M059J (cell line): ENCODE measurements at regions not wholly inside any gene's neighbourhood (a gene's known extent, or its start where the extent isn't known, plus 50 kb on each side); places are given as distances from the start of the nearest gene placed in this dataset.
"Not testable (repeated sequence)": the region's sequence is repeated elsewhere in the genome, so short reads cannot be mapped to it uniquely, and the experiment has no call there.

Experiments used
- DNase-seq: peaks from one replicate; pipeline ENCODE4 v3.0.0-alpha.2; 2012; ENCODE audit warnings: low read depth

- DNase-seq = no peak
These were observed 123.2 kb downstream of the FGF18 start for GRCh38 chr5:171542525-171543140.

DNA sequence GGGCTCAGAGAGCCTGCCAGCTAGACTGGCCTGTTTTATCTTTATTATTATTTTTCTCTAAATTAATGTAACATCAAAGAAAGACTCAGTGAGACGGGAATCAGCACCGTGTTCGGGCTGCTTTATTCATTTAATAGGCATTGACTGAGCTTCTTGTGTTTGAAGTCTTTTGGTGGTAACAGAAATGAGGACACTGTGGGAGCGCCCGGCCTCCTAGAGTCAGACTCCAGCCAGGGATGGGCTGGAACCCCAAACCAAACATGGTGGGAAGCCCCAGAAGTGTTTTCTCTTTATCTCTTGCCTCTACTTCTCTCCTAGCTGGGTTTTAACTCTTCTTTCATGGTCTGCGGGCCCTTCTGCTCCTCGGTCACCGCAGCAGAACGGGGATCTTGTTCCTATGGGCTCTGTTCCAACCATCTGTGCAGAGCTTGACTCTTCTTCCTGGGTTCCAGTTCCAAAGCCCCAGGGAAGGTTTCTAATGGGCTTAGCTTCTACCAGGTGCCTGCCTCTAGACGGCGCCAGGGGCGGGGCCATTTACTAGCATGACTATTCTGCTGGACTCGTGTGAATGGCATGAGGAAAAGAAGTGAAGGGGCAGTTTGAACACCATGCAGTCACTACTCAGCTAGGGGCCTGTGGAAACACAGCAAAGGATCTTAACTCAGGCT, 123.8 kb downstream of the FGF18 start:
- DNase-seq = peak; percentile 13

GRCh38 chr5:171544913-171545765, 125.7 kb downstream of the FGF18 start:
- DNase-seq = no peak

- DNase-seq = no peak
These were observed 129.8 kb downstream of the FGF18 start for GRCh38 chr5:171549274-171549673.

- DNase-seq = not testable (repeated sequence)
These were observed 134.4 kb downstream of the FGF18 start for GRCh38 chr5:171553817-171554216.

DNA sequence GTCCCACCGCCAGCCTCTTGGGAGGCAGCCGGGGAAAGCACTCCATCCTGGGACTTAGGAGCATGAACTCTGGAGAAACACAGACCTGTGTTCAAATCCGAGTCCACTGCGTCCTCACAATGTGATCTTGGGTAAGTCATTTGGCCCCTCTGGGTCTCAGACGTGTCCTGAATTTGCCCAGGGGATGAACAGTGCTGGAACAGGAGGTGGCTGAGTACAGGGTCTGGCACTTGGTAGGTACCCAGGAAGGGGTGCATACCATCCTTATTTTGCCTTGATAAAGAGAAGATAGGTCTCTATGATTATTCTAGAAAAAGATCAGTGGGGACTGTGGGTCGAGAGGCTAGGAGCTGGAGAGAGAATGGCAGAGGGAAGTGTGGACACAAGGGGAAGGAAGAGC, 135.7 kb downstream of the FGF18 start:
- DNase-seq = no peak

- peak; percentile 20 for DNase-seq
These were observed 143.4 kb downstream of the FGF18 start for GRCh38 chr5:171562822-171563221.

GRCh38 chr5:171568389-171568788, 148.9 kb downstream of the FGF18 start:
- no peak for DNase-seq

- DNase-seq = no peak
These were observed 149.7 kb downstream of the FGF18 start for GRCh38 chr5:171569065-171569712.

- DNase-seq = no peak
These were observed 150.9 kb downstream of the FGF18 start for GRCh38 chr5:171570244-171570825.

DNA sequence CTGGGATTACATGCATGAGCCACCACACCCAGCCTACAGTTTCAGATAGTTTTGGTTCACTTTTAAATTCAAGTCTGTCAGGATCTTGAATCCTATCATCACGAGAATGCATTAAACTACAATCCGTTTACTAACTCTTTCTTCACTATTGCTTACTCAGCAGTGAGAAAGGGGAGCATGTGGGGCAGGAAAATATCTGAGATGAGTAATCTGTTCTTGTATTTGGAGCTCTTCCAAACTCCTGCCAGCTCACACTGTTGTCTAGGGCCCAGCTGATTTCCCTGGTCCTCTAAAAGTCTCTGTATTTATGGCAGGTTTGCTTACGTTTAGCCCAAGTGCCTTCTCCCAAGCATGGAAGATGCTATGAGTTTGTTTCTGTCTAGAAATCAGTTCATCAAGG, 152.2 kb downstream of the FGF18 start:
- peak; percentile 83 for DNase-seq

DNA sequence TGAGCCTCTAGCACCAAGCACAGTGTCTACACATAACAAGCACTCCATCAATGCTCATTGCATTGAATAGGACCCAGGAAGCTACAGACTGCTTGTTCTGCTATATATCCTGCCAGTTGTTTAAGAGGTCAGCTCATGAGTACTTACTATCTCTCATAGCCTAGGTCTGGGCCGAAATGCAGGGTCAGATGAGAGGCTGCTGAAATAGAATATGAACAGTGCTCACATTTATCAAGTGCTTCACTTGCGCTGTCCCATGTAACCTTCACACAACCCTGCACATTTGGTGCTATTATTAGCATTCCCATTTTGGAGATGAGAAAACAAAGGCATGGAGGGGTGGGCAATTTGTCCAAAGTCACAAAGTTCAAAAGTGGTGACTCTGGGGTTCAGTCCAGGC, 153.6 kb downstream of the FGF18 start:
- DNase-seq = no peak

DNA sequence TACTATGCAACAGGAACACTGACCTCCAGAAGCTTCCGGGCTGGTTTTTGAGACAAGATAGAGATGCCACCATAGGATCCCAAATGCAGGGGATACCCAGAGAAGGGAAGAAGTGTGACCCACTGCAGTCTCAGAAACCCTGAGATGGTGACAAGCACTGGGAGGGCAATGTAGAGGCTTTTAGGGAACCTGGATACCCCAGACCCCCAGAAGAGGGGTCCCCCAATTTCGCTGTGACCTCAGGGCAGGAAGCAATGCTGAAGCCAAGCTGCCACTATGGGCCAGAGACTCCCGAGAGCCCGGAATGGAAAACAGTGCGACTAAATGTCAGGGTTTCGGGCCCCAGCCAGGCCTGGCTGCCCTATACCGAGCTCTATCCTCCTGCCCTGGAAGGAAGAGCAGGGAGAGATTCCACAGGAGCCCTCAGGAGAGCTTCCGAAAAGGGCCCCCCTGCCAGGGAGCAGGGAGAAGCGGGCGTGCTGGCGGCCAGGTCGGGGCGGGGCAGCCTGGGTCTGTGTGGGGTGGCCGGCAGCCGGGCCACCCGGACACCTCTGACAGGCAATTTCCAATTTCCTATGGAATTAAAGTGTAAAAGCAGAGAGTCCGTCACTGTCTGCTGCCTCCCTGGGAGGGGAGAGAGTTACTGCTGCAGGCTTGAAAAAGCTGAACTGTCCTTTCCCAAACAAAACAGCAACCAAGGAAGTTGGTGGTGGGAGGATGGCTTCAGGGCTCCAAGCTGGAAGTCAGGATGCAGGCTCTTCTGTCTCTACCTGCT, 154.2 kb downstream of the FGF18 start:
- no peak for DNase-seq

GRCh38 chr5:171574376-171574775, 154.9 kb downstream of the FGF18 start:
- DNase-seq = no peak

- no peak for DNase-seq
These were observed 155.9 kb downstream of the FGF18 start for GRCh38 chr5:171575386-171575785.

DNA sequence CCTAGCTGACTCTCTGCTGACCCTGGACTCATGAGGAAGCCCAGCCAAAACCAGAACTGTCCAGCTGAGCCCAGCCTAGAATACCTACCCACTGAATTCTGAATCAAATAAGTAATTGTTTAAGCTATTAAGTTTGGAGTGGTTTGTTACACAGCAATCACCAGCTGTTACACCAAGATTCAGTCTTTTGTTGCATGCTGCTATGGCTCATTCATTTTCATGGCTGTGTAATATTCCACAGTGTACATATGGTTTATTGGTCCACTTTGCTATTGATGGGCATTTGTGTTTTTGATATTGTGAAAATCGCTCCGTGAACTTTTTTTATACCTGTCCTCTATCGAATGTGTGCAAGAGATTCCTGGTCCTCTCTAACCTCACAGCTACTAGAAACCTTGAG, 156.4 kb downstream of the FGF18 start:
- DNase-seq = no peak

DNA sequence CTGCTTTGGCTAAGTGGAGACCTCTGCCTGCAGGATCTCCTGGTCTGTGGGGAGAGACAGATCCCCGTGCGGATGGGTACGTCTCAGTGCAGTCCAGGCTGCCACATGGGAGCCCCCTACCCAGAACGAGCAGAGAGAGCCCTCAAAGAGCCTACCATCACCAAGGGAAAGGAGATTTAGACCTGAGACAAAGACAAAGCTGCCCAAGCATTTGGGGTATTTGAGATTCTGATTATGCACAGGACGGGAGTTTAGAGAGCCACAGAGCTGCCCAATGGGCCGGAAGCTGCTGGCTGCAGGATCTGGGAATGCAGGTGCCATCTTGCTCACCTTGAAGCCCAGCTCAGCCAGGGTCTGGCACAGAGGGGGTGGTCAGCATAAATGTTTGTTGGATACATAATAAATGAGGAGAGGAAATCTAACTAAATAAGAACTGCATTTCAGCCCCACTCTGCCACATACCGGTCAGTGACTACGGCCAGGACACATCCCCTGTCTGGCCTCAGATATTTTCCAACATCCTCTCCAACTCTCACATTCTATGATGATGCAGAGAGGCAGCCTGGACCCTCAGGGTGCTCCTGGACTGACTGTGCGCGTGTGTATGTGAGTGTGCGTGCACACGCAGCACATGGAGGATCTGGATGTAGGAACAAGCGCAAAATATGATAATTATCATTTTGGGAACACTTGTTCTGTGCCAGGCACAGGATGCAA, 157.8 kb downstream of the FGF18 start:
- no peak for DNase-seq

GRCh38 chr5:171578049-171578828, 158.8 kb downstream of the FGF18 start:
- DNase-seq = no peak

GRCh38 chr5:171578829-171579491, 159.5 kb downstream of the FGF18 start:
- no peak for DNase-seq
